HepG2 (cell line): ENCODE measurements at regions not wholly inside any gene's neighbourhood (a gene's known extent, or its start where the extent isn't known, plus 50 kb on each side); places are given as distances from the start of the nearest gene placed in this dataset.

Experiments
- KIAA2018 ChIP-seq: sonication (generic); formaldehyde crosslinking; IDR thresholded peaks from 2 replicates; pipeline ENCODE4 v1.5.0; 2020; ENCODE audit warnings: mild to moderate bottlenecking, missing genetic modification reagents, borderline replicate concordance
- UBTF ChIP-seq: sonication (generic); formaldehyde crosslinking; IDR thresholded peaks from 2 replicates; pipeline ENCODE4 v1.4.0; 2020; ENCODE audit warnings: mild to moderate bottlenecking, missing genetic modification reagents
- ZFY ChIP-seq: sonication (generic); formaldehyde crosslinking; IDR thresholded peaks from 2 replicates; pipeline ENCODE4 v1.4.0; 2020; ENCODE audit warnings: missing genetic modification reagents
- ZNF501 ChIP-seq: sonication (generic); formaldehyde crosslinking; IDR thresholded peaks from 2 replicates; pipeline ENCODE4 v1.5.1; 2020; ENCODE audit warnings: mild to moderate bottlenecking, moderate library complexity, missing genetic modification reagents
- ZNF75D ChIP-seq: sonication (generic); formaldehyde crosslinking; IDR thresholded peaks from 2 replicates; pipeline ENCODE4 v1.8.1; 2023; ENCODE audit warnings: missing genetic modification reagents, mild to moderate bottlenecking, borderline replicate concordance

- TF ChIP-seq KIAA2018 (CRISPR knock-in tag) (no peak), ZNF75D (CRISPR knock-in tag) (no peak), ZNF501 (CRISPR knock-in tag) (no peak), ZFY (CRISPR knock-in tag) (no peak), UBTF (no peak)
Measured at GRCh38 chr15:81853150-81853748, 192.6 kb downstream of the MEX3B start (continued).
